BJ (cell line): ENCODE measurements at regions not wholly inside any gene's neighbourhood (a gene's known extent, or its start where the extent isn't known, plus 50 kb on each side); places are given as distances from the start of the nearest gene placed in this dataset.
"Not testable (repeated sequence)": the region's sequence is repeated elsewhere in the genome, so short reads cannot be mapped to it uniquely, and the experiment has no call there.

Experiments used
- CTCF ChIA-PET: fragments of 350-600 bp; formaldehyde crosslinking; extraction: SDS; loops from one replicate; lab custom pipeline; 2021; ENCODE audit warnings: antibody characterized with exemption, inconsistent platforms; lab: Yijun Ruan, JAX
- POLR2A ChIA-PET: fragments of 300-600 bp; sonication (Branson Sonifier 250); formaldehyde crosslinking; extraction: SDS; loops from one replicate; lab custom pipeline; 2021; ENCODE audit warnings: antibody characterized with exemption; lab: Charles Lee
- DNase-seq: peaks from one replicate; pipeline ENCODE4 v3.0.0-alpha.2; 2011; ENCODE audit warnings: low read depth
- H3K27me3 ChIP-seq: 2 replicates; pipeline ENCODE4 v1.6.0; 2011; ENCODE audit warnings: low read length; ENCODE audit not compliant: control insufficient read depth, insufficient read depth
- H3K36me3 ChIP-seq: 2 replicates; pipeline ENCODE4 v1.5.1; 2011; ENCODE audit warnings: low read length; ENCODE audit not compliant: control insufficient read depth, insufficient read depth
- H3K4me3 ChIP-seq: 2 replicates; pipeline ENCODE4 v1.5.1; 2011; ENCODE audit warnings: low read depth, mild to moderate bottlenecking, control low read depth, low read length
- CTCF ChIP-seq: IDR thresholded peaks from 2 replicates; pipeline ENCODE4 v1.5.1; 2011; ENCODE audit warnings: low read depth, mild to moderate bottlenecking, control low read depth, inconsistent platforms, low read length, moderate library complexity; ENCODE audit not compliant: insufficient read depth

DNA sequence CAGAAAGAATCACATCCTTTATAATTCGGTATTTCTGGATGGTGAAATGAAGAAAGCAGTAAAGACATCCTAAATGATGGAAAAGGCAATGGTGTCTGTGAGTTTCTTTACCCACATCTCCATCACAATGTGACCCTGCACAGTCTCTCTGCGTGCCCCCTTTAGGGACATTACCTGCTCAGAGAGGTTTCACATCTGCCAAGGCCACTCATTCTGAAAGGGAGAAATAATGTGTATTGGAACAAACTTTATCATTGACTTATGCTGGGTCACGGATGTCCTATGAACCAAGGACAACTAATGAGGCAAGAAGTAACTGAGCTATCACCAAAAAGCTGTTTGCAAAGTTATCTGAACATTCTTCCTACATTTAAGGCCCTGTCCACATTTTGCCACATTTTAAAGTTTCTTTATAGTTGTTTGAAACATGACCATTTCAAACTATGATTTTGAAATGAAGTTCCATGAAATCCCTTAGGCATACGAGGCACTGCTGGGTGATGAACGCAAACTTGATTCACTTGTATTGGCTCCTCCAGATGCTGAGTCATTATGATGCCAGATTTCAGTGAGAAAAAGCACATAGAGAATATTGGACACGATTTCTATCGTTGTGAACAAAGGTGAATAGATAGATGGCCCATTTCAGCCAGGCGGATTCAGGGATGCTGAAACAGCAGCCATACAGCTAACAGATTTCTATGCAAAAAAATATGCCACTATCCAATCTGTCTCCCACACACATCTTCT lies 63.5 kb upstream of the HMGB1 start:
- TF ChIP-seq CTCF, result no peak
- H3K36me3 ChIP-seq, result no peaks in the 10 kb centered on the region
- H3K4me3 ChIP-seq, result no peak overlapping the region
- ChIA-PET CTCF (interaction anchor here (0.7 kb wide), 1 partner anchor 25 kb away, joined by 3 read pairs; no protein-coding TSS in a partner anchor), POLR2A (no interaction called here)
- no peaks in the 10 kb centered on the region for H3K27me3 ChIP-seq
- no peak for DNase-seq

GRCh38 chr13:30535046-30535445 lies 69.3 kb upstream of the HMGB1 start:
- POLR2A ChIA-PET, result no interaction called here
- no peak for DNase-seq
- H3K4me3 ChIP-seq, result no peak overlapping the region
- no peaks in the 10 kb centered on the region for H3K36me3 ChIP-seq
- CTCF ChIA-PET, result interaction anchor here (0.7 kb wide), 1 partner anchor 684 kb away, joined by 3 read pairs; the partner anchor contains the start of gene UBL3
- H3K27me3 ChIP-seq, result no peaks in the 10 kb centered on the region
- no peak for TF ChIP-seq CTCF

DNA sequence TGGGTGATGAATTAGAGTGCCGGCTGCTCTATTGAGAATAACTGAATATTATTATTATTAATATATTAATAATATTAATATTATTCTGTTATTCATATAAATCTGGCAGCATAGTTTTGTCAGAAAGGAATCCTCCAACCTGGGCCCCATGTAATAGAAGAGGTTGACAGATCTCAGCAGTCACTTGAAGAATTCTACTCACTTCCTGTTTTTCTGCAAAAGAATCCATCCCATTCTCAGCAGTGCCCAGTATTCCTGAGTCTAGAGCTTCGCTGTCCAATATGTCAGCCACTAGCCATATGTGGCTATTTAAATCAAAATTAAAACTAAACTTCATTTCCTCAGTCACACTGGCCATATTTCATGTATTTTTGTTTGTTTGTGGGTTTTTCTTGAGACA lies 72.4 kb upstream of the USPL1 start:
- Histone ChIP-seq H3K27me3 (no peaks in the 10 kb centered on the region), H3K4me3 (no peak overlapping the region), H3K36me3 (no peaks in the 10 kb centered on the region)
- ChIA-PET POLR2A (no interaction called here), CTCF (interaction anchor here (2.1 kb wide), 1 partner anchor 413 kb away, joined by 5 read pairs; no protein-coding TSS in a partner anchor)
- no peak for TF ChIP-seq CTCF
- no peak for DNase-seq

- DNase-seq, H3K27me3 ChIP-seq, H3K4me3 ChIP-seq, H3K36me3 ChIP-seq, CTCF ChIA-PET, POLR2A ChIA-PET: not testable (repeated sequence)
Measured at GRCh38 chr13:30548046-30548445, 69.7 kb upstream of the USPL1 start.

DNA sequence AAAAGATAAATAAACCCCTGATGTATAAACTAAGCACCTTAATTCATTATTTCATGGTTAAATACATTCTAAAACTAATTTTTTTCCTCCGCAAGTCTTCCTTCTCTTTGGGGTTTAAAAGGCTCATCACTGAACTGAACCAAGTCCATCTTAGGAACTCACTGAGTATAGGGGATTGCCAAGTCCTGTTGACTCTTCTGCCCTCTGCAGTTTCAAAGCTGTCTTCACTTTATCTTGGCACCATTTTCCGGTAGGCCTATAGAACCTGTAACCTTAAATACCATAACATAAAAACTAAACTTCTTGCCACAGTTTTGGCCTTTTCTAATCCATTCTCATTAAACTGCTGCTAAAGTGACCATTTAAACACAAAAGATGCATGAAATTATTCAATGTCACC lies 66.5 kb upstream of the USPL1 start:
- CTCF ChIA-PET, result interaction anchor here (0.7 to 1.2 kb wide), 3 partner anchors 27 to 420 kb away, joined by 3 to 4 read pairs (median 3); no protein-coding TSS in a partner anchor
- H3K27me3 ChIP-seq, result no peaks in the 10 kb centered on the region
- no peaks in the 10 kb centered on the region for H3K36me3 ChIP-seq
- DNase-seq, result no peak
- POLR2A ChIA-PET, result no interaction called here
- no peak overlapping the region for H3K4me3 ChIP-seq
- TF ChIP-seq CTCF, result peak; percentile 39; the same call in 1 of the 2 replicates
